GM19397 (cell line): ENCODE measurements at regions not wholly inside any gene's neighbourhood (a gene's known extent, or its start where the extent isn't known, plus 50 kb on each side); places are given as distances from the start of the nearest gene placed in this dataset.

Experiments
- ATAC-seq: cut with Tn5 transposase; IDR thresholded peaks from one replicate; pipeline ENCODE4 v1.9.1; 2021; ENCODE audit warnings: mild to moderate bottlenecking, moderate library complexity; ENCODE audit not compliant: unreplicated experiment

DNA sequence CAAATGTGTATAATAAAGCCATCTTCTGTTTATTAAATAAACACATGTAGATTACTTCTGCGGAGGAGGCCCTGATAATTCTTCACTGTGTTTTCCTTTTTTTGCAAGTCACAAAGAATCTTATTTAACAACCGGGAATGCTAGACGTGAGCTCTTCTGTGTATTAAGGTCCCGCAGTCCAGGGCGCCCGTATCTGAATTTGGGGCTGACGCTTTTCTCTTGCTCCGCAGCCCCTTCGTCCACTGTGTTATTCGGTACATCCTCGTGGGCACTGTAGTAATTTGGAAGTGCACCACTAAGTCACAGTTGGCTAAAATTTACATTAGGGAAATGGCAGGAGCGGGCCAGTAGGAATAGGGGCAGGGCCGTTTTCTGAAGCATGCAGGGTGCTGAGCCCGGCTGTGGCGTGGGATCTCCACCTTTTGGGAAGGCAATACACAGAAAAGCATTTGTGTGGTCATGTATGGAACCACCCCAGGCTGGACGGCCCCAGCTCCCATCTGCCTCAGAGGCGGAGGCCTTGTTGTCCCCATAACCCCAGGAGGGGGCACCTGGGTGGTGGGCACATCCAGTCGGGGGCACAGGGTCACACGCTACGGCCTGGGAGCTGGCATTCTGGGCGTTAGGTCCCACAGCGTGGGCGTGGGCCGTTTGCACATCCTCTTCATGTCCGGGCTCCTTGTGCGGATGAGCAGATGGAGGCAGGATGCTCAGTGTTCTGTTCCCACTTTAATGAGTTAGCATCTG, 258.7 kb upstream of the IRX4 start:
- ATAC-seq, result no peak

DNA sequence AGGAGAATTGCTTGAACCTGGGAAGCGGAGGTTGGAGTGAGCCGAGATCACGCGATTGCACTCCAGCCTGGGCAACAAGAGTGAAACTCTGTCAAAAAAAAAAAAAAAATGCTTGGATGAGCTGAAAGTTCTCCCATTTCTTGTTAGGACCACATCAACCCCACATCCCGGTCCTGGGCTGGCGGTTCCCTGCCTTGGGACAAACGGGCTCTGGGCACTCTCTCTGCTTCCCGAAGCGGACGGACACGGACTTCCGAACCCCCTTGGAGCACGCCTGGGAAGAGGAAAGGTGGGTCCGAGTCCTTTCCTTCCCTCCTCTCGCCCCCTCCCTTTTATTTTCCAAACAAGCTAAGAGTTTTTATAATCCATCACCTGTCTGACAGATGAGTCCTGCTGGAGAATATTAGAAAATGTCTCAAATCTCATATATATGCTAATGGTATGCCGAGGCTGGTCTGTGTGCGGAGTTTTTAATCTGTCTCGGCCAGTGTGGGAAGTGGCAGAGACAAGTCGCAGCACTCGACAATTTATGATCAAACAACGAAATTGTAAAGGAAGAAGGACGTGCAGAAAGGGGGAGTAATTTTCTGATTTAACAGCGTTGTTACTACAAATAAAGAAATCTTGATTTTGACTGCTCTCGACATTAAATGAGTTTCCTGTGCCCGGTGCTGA, 257.9 kb upstream of the IRX4 start:
- no peak for ATAC-seq

DNA sequence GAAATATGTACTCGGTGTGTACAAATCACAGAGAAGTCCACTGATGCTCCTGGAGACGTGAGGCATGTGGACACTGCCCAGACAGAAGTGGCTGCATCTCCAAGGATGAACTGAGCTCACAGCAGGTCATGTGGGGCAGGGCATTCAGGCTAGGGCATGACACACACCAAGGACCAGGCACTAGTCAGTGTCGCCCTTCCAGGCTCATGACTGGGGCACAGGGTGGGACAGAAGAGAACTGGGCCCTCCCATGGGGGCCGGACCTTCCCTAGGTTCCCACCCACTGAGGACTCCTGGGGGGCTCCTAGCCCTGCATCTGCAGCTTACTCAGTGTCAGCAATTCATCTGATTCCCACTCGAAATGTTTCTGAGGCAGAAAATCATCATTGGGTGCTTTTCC, 256.8 kb upstream of the IRX4 start:
- ATAC-seq, result no peak

DNA sequence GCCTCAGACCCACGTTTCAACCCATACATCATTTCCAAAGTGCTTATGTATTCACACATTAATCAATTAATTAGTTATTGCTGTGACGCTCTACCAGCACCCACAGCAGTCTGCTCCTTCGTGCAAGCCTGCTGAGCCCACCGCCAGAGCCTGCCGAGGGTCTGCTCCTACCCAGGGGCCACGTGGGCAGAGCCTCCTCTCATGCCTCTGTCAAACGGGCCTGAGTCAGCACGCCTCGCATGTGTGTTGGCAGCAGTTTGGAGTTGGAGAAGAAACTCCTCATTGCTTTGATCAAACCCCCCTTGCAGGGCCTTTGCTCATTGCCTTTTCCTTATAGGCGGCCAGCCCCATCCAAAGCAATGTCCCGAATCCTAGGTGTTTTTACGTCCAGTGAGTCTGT, 256.2 kb upstream of the IRX4 start:
- ATAC-seq, result no peak

DNA sequence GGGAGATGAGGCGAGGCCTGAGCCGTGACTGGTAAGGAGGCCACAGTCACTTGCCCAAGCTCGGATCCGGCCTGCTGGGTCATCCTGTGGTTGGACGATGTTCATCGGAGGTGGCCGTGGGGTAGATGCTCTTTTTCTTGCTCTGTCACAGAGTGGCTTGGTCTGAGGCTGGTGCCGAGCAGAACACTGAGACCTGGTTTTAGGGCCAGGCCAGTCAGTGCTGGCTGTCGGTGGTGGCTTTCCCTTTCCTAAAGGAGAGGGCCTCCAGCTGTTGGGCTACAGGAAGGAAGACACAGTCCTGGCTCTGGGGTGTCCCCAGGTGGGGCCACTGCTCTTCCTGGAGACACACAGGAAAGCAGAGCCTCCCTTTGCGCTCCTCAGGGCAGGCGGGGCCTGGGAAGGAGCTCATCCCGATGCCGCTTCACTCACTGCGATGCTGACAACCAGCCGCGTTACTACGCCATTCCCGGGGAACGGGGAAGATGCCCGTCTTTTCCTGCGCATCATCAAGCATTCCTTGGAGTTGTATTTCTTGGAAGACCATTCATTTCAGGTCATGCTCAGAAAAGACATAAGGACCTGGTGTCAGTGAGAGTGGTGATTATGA, 254.8 kb upstream of the IRX4 start:
- no peak for ATAC-seq

DNA sequence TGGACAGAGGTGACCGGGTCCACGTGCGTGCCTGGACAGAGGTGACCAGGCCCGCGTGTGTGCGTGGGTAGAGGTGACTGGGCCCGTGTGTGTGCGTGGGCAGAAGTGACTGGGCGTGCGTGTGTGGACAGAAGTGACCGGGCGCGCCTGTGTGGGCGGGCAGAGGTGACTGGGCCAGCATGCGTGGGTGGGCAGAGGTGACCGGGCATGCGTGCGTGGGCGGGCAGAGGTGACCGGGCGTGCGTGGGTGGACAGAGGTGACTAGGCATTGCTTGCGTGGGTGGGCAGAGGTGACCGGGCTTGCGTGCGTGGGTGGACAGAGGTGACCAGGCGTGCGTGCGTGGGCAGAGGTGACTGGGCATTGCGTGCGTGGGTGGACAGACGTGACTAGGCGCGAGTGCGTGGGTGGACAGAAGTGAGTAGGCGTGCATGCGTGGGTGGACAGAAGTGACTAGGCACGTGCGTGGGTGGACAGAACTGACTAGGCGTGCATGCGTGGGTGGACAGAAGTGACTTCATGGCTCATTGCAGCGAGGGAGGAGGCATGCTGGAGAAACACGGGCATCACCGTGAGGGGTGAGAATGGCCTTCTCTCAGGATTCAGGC, 254.1 kb upstream of the IRX4 start:
- ATAC-seq, result no peak

DNA sequence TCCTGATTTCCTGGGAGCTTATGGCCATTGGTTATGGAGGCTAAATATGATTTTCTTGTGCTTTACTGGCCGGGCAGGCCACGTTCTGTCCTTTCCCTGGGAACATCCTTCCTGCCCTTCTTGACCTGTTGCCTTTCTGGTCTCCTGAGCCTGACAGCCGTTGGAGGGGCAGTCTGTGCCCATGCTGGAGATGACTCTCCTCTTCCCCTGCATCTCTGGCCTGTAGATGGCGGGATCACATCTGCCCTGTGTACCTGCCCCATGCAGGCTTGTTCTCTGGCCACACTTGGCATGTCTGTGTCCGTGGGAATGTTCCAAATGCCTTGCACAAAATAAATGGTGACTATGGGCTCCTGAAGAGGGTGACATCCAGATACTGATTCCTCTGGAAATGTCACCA, 253.1 kb upstream of the IRX4 start:
- no peak for ATAC-seq

DNA sequence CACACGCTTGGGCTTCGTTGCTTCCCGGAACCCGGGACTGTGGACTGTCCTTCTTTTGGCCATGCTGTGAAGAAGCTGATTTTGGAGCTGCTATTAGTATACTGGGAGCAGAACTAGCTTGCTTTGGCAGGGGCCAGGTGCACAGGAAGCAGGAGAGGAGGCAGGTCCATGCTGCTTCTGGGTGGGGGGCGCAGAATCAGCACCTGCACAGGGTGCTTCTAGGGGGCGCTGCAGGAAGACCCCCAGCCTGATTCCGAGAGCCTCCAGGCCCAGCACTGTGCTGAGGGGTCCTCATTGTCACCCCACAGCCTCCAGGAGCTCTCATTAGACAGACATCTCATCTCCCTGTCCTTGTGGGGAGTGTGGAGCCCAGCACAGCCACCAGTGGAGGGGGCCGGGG, 252.6 kb upstream of the IRX4 start:
- no peak for ATAC-seq

DNA sequence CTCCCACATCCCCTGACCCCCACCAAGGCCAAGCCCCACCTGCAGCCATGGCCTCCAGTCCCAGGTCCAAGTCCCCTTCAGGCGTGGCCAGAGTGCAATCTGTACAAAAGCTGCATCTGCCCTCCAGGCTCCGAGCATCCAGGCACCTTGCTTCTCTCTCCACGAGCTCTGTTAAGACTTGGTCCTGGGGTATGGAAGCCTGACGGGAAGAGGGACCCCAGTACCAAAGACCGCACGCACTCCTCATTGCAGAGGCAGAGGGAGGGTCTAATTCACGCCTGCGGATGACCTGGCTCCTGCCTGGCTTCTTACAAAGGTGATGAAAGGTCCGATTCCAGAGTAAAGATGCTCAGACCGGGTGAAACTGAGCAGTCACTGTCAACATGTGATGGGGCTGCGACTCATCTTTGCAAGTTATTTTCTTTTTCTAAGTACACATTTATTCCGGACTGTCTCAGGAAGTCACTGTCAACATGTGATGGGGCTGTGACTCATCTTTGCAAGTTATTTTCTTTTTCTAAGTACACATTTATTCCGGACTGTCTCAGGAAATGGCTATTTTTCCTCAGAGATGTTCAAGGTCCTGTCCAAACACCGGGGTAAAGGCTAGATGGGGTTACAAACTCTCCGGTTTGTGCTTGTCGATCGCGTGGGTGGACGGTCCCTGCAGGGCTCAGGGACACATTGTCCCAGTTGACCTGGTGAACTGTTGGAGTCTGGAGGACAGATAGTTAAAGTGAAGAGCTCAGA, 252.0 kb upstream of the IRX4 start:
- ATAC-seq, result no peak

DNA sequence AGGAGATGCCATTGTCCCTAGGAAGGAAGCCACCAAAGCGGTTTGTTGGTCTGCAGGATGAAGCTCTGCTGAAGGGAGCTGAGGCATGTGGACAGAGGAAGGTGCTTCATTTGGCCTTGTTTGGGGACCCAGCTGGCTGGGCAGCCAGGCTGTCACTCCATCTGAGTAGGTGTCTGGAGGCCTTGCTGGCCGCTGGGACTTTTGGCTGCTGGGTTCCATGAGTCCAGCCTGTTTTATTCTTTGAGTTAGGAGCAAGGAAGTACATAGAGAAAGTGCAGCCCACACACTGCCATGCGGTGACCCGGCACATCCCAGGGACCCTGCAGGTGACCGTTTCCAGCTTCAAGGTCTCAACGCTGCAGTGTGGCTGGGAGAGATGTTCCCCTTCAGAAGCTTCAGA, 251.2 kb upstream of the IRX4 start:
- no peak for ATAC-seq

DNA sequence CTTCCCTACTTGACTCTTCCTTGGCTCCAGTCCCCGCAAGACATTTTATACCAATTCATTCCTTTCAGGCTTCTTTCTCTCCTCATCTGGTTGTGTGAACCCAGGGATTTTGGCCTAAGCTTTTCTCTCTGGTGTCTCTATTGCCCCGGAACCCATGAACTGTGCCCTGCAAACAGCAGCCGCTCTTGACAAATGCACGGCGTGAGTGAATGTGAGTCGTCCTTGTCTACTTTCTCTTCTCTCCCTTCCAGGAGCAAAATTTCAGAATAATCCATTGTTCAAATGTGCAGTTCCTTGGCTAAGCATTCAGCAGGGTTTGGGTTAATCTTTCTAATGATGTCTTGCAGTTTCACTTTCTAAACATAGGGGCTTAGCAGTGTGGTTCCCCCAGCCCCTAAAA, 250.4 kb upstream of the IRX4 start:
- ATAC-seq, result no peak

DNA sequence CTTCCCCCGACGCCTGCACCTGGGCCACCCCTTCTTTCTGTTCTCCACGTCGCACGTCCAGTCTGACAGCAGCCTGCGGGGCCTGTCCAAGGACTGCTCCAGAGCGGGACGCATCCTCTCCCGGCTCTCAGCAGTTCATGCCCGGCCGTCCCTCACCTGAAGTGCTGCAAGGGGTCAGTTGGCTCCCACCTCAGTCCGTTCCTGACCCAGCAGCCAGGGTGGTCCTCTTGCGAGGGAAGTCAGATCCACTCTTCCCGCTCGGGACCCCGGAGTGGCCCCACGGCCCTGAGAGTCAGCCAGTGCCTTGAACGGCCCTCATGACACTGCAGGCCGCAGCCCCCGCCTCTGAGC, 249.7 kb upstream of the IRX4 start:
- ATAC-seq, result no peak

DNA sequence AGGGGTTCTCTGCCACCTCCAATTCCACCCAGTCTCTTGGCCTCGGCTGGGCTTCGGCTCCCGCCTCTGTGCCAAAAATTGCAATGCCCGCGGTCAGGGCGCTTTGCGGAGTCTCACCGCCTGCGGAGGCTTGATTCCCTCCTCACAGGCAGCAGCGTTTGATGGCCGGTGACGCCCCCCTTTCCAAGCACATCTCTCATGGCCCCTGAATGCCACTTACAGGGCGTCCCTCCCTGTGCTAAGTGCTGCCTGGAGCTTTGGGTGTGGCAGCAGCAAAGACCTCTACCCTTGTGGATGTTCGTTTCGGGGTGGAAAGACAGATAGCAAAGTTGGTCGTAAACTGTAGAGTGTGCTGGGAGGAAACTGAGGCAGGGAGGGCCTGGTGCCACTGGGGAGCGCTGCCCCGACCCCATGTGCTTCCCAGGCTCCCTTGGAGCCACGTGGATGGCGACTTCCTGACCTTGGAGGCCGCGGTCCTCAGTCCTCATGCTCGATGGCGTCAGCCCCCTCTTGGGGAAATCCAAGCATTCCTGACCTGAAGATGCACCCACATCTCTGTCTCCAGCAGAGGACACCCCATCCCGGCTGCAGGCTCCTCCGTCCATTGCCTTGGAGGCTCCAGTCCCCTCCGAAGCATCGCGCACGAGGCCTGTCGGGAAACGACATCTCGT, 249.2 kb upstream of the IRX4 start:
- no peak for ATAC-seq

DNA sequence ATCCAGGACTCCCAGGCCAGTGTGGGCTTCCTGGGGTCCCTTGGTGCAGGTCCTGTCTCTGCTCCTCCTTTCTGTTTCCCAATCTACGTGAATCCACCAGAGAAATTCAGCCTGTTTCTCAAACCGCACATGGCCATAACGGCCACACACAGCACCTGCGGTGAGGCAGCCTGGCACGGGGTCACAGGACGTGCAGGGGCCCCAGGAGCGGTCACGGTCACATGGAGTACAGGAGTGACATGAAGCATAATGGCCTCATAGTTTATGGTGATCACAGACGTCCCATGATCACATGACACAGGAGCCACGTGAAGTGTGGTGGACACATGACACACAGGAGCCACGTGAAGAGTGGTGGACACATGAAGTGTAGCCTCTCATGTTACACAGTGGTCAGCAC, 248.5 kb upstream of the IRX4 start:
- ATAC-seq, result no peak

DNA sequence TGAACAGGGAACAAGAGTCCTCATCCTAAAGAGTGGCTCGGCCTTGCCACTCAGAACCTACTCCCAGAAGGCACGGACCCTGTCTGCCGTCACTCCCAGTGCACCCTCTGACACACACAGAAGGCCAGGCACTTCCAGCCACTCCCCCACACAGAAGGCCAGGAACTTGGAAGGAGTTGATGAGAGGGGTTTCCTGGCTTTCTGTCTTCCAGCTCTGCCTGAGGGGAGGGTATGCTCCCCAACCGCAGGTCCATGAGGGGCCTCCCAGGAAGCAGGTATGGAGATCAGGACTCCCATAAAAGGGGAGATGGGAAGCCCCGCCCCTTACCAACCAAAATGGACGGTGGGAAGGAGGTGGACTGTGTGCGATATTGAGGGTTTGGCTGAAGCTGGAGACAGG, 247.6 kb upstream of the IRX4 start:
- ATAC-seq, result no peak

DNA sequence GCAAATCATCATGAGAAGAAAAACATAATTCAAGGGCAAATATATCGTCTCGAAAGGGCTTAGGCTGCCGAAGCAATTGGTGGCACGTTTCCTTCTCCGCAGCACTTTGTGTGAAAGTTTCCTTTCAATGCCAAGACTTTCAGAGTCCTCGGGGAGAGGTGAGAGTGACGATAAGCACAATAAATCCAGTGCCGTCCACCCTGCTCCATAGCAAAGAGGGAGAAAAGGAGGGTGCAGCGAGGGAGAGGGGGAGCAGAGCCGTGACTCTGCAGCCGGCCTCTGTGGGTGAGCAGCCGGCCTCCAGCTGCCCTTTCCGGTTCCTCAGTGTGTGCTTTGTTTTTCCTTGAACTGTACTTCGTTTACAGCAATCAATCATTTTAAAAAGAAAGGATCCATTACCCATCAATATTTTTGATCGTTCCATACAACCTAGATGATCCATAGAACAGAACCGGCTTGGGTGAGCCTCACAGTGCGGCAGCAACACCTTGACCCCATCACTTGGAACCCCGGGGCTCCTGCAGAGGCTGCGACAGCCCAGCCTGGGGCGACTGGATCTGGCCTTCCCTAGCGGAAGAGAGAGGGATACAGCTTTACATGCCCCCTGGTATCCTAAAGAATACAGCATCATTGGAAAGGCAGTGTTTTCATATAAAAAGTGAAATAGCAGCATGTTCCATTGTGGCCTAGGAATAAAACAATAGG, 247.0 kb upstream of the IRX4 start:
- no peak for ATAC-seq

DNA sequence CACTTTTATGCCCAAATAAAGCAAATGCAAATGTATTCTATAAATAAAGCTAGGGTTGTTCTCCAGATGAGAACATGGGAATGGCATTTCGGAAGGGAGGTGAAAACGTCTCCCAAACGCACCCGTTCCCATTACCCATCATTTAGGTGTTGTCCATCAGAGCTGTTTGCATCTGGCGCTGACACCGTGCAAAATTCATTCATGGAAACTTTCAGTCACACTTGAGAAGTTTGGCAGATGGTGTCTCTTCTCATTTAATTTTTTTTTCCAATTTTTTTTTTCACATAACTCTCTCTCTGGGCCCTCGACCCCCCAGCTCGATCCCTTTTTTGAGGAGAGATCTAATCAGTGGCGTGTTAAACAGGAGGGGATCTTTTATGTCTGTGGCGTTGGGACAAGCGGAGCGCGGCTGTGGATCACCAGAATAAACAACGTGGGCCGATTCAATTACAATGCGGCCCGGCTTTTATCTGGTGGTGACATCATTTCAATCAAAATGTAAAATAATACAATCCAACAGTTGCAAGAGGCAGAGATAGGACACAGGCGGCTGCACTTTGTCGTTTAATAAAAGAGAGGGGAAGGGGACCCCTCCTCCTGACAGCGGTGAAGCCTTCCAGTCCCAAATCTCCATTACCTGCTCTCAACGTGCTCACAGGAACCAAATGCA, 246.1 kb upstream of the IRX4 start:
- no peak for ATAC-seq

DNA sequence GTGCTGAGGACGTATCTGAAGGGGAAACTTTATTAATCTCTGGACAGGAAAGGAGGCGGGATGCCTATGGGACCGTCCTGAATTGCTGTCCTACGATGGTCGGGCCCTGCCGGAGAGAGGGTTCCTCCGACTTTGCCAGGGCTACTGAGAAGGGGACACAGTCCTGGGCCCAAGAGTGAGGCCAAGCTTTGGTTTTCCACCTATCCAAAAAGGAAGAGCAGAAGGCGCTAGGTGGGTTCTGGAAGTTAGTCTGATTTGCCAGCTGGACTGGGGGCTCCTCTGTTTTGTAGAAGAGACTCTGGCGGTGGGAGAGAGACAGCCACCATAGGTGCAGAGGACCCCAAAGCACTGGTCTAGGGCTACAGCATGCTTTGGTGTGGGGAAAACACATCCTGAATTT, 243.8 kb upstream of the IRX4 start:
- no peak for ATAC-seq

DNA sequence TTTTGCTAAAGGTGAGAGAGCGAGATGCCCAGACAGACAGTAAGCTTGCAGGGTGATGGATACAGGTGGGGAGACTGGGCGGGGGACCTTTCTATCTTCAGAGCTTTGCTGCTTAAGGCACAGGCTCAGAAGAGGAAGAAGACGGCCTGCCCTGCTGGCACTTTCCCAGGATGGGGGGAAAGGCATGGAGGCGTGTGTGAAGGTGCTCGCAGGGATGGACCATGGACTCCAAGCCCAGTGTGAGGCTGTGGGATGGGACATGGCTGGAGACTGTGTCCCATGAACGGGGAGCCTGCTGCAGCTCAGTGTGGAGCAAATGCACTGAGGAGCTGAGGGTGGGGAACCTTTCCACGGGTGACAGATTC, 243.2 kb upstream of the IRX4 start:
- no peak for ATAC-seq
